ENCODE measurements at regions not wholly inside any gene's neighbourhood (a gene's known extent, or its start where the extent isn't known, plus 50 kb on each side); places are given as distances from the start of the nearest gene placed in this dataset.

DNA sequence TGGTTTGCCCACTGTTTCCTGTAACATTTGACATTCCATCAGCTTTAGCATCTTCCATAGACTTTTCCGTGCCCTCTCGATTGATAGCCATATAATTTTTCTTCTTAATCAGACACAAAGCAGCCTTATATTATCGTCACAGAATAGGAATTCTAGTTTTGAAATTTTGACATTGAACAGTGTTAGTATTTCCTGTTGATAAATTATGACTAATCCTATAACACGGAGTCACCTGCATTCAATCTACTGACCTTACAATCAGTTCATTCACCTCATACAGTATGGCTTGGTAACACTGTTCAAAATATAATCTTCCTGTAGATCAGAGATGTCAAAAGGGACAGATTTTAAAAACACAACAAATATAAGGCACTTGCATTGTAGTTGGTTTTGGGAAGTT lies 423.7 kb downstream of the C3orf38 start:
- DNase-seq (ENCODE audit: low read depth), result no peak

DNA sequence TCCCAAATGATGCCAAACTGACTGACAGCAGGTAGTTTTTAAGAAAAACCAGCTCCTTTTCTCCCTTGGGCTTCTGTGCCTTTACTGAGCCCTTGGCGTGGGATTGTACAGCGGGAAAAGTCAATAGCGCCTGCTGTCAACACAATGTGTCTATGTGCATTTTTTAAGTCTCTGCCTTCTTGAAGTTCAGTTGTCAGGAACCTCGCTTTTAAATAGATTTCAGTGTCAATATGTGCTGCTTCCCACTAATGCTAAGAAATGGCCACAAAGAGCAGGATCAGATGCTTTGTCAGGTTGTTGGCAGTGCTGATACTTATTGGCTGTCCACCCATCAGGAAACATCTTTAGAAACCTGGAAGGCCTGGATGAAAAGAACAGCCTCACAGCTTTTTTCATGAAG lies 424.4 kb downstream of the C3orf38 start:
- DNase-seq (ENCODE audit: low read depth), result no peak

DNA sequence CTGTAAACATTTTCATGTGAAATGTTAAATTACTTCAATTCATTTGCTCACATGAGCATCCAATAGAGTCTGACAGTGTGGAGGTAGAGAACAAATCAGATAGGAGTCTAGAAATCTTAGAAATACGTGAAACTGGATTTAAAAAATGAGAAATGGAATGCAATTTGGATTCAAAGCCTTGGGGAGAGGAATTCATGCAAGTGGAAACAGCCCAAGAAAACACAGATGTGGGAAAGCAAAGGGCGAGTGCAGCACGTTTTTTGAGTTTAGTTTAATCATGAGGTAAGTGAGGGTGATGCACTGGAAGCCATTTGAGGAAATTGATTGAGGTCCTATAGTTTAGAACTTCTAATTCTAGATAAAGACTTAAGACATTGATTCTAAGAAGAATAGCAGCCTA lies 434.7 kb downstream of the C3orf38 start:
- no peak for DNase-seq (ENCODE audit: low read depth)

DNA sequence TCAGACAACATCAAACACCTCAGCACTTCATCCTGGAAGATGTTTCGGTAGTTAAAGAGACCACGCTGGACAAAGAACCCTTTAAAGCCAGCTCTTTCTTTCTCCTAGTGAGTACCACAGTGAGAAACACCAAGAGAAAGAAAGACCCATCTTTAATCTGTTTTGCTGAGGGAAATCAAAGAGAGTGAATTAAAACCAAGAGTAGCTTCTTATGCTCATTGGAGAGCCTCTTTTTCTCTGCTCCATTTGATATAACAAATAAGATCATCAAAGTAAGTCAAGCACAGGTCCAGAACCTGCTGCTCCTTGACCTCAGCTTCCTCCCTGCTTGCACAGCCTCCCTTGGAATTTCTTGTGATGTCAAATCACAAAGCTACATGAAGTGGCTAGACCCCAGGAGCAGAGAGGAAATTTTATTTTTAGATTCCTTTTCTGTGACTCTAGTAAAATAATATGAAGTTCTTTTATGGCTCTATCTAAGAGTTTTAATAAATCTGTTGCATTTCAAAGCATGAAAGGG lies 436.4 kb downstream of the C3orf38 start:
- no peak for DNase-seq (ENCODE audit: low read depth)

DNA sequence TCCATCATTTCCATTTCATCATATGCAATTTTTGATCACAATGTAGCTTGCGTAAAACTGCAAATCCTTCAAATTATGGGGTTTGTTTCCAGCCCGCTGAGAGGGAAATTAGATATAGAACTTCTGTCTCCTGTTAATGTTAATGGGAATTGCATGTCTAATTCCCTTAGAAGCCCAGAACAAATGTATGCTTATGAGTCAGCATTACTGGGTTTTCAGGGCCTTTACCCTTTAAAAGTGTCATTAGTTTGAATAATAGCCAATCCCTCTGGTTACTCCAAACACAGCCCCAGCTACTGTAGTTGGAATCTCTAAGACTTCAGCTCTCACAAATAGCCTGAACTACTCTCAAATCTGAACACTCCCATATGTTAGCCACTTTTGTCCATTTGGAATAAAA lies 439.4 kb downstream of the C3orf38 start:
- no peak for DNase-seq (ENCODE audit: low read depth)

DNA sequence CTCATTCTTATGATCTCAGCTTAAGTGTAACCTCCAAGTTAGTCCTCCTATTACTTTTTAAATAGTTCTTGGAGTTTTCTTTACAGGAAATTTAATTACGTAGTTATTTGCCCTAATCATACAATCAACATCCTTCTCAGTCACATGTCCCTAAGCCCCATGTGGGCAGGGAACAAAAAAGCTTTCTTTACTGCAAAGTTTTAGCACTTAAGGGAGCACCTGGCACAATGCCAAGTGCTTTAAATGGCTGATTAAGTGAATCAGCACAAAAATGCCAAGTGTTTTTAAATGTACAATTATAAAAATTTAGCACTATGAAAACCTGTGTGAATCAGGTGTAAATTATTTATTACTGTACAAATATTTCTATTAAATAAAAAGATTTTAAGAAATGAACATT lies 445.3 kb downstream of the C3orf38 start:
- DNase-seq (ENCODE audit: low read depth), result no peak

DNA sequence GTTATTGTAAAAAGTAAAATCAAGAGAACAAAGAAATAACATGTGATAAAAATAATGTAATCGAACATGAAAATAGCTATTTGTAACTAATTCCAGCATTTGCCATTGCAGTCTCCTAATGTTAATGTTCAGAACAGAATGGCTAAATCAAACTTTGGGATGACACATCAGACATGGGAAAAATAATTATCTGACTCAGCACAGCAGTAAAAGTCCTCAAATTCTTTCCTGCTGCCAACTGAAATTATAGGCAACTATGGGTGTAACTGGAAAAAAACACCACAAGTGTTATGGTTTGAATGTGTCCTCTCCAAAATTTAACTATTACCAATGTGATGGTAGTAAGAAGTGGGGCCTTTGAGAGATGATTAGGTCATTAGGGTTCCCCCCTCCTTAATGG lies 446.7 kb downstream of the C3orf38 start:
- no peak for DNase-seq (ENCODE audit: low read depth)

DNA sequence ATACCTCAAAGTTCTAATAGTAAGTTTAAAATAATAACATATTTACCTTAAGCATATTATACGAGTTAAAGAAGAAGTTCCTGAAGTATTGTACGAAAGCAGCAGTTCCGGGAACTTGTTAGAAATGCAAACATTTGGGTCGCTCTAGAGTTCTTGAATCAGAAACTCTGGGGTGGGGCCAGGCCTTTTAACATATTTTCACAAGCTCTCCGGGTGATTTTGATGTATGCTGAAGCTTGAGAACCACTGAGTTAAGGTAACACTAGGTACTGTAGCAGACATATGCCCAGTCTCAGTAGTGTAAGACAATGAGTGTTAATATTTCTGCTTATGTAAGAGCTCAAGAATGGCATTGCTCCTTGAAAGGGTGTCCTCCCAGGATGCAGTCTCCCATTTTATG lies 461.1 kb downstream of the C3orf38 start:
- no peak for DNase-seq (ENCODE audit: low read depth)

DNA sequence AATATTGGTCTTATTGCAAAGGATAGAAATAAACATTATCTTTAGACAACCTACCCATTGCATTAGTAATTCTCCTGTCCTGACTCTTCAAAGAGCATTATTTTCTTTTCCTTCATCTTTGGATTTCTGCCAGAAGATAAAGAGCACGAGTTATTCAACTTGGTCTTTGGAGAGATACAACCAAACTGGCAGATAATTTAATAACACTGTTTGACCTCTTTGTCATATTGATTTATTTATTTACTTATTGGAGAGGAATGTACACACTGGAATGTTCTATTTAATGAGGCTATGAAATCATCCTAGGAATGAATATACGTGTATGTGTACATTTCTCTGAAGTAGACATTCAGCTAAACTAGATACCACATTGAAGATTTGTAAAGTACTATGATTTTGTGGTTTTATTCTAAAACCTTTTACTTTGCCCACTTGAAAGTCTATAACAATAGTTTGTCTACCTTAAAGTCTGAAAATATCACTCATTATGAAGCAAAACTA lies 462.1 kb downstream of the C3orf38 start:
- no peak for DNase-seq (ENCODE audit: low read depth)

DNA sequence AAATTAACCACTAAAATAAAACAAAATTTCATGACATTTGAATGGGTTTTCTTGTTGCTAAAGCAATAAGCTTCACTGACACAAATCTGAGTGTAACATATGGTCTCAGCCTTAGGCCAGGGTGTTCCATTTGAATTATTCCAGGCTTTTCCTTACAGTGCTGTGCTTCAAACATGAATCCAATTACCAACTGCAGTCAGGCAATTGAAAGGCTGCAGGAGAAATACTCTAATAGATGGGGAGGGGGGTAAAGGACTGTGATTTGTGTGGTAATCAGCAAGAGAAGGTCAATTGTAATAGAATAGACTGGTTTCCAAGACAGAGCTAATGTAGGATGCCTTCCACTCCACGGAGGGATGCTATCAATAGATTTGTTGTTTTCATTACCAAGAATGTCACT lies 466.7 kb downstream of the C3orf38 start:
- no peak for DNase-seq (ENCODE audit: low read depth)

DNA sequence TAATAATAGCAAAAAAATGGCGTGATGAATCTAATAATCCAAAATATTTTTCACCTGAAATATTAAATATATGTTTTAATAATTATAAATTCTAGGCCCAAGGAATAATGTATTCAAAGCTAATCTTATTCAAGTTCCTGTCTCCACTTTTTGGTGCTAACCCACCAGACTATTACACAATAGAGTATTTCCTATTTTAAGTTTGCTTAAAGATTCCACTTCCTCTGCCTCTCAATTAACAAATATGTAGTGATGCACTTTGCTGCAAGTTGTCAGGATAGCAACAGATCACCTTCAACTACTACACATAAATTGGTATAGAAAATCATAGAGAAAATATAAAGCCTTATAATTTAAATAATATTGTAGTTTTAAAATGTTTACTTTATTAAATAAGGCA lies 467.5 kb downstream of the C3orf38 start:
- DNase-seq (ENCODE audit: low read depth), result no peak

DNA sequence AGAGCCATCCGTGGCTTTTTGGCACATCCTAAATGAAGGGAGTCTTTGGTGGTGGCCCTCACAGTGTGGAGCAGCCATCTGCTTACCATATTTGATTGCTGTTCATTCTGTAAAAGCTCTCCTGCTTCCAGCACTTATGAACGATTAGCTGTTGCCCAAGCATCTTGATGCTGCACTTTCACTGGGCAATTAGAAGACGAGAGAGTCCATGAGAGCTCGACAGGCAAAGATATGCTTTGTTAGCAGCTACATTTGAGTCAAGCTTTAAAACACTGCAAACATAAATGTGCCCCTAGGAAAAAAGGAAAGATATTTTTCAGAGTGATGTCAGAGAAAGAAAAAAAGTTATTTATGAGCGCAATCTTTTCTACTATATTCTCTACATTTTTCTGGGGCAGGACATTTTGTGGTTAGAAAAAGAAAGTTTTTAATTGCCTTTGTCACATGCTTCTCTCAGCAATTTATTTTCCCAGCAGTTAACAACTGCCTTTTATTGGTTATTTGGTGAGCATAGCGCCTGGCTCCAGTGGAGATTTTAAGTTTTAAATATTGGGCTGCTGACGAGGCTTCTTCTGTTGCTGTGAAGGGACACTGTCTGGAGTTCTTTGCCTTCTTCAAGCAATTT lies 468.4 kb downstream of the C3orf38 start:
- no peak for DNase-seq (ENCODE audit: low read depth)

DNA sequence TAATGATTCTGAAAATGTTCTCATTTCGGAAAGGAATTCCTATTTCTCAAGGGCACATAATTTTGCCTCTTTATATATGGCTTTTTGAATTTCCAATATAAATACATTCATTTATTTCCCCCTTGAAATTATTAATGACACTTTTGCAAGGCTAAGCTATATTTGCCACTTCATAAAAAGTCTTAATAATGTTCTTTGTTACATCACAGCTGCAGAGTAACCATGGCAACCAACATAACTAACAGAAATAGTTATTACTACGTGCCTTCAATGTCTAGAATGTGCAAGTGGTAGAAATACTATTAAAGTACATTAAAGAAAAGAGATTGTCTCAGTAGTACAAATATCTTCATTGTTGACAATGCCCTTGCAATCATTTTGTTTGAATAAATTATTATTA lies 471.8 kb downstream of the C3orf38 start:
- DNase-seq (ENCODE audit: low read depth), result no peak

DNA sequence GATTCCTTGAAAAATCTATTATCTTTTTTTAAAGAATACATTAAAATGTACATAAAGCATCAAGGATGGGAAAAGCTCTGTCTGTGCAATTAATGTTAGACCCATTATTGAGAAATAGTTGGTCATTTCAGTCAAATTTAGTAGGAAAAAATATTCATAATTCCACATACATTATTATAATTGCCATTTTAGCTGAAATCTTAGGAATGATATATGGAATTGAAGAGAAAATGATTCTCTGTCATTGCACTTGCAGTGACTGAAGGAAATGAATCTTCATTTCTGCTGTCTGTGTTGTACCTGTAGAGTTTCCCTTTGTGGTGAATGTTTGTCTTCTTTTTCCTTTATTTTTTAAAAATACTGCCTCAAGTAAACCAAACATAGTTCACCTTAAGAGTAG lies 473.9 kb downstream of the C3orf38 start:
- DNase-seq (ENCODE audit: low read depth), result no peak

DNA sequence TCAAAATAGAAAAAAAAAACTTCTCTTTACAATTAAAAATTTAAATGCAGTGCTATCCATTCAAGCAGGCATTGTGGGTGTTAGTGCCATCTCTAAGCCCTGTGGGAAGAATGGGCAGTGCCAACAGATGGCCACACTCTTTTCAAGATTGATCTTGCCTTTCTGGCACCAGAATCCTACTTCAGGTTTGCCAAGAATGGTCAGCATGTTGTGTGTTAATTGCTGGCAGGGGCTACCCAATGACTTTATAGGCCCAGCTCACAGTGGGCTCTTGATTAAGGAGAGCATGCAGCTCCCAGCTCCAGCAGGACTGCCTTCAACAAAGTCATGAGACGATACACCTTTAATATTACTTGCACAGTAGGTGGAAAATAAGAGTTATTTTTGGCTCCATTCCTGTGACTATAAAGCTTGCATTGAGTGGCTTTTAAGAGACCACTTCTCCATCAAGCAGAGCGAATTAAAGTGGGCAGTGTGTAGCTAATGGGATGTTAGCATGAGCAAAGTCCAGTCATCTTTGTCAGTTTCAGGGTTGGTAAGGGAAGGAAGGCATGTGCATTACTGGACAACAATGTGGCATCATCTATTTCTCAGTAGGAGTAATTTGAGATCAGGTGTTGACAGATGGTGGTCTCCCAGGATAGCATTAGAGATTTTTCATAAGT lies 476.8 kb downstream of the C3orf38 start:
- DNase-seq (ENCODE audit: low read depth), result no peak

DNA sequence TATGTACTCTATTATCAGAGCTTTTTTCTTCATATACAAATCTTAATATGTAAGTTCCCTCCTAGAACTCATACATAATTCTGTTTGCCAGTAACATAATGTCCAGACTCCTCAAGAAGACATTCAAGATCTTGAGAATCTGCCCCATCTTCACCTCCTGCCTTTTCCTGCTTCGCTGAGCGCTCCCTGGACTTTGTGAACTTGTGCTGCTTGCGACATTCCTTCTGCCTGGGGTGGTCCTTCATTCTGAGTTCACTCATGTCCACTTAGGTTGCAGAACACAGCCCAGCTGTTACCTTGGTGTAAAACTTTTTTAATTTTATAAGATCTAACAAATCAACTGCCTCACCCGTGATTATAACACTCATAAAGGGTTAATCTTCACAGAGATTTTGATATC lies 478.5 kb upstream of the EPHA3 start:
- DNase-seq (ENCODE audit: low read depth), result no peak

DNA sequence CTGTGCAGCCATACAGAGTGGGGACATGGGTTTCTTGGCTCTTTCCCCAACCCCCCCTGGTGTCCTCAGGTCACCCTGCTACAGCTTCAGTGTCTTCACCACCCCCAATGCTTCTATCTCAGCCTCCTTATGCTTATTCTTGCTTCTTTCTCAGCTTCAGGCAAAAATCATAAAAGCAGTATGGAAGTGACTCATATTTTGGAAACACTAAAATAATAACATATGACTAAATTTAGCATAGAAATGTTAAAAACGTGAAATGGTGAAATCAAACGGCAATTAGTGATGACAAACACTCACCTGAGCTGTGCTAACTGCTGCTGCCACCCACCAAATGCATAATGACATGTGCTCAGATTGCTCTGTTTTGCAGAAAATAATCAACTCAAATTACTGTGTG lies 475.2 kb upstream of the EPHA3 start:
- DNase-seq (ENCODE audit: low read depth), result no peak

DNA sequence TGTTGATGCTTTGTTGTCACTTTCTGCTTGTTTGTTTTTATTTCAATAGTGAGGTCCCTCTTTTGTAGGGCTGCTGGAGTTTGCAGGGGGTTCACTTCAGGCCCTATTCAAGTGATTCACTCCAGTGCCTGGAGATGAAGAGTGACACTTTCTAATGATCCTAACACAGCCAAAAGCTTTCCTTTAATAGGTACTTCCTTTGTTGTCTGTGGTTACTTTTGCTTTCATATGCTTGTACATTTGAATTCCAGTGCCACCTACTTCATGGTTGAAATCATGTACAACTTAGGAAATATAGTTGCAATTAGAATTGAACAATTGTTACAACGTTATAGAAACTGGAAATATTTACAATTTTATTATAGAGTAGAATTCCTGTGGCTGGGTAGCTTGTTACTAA lies 466.8 kb upstream of the EPHA3 start:
- DNase-seq (ENCODE audit: low read depth), result no peak

DNA sequence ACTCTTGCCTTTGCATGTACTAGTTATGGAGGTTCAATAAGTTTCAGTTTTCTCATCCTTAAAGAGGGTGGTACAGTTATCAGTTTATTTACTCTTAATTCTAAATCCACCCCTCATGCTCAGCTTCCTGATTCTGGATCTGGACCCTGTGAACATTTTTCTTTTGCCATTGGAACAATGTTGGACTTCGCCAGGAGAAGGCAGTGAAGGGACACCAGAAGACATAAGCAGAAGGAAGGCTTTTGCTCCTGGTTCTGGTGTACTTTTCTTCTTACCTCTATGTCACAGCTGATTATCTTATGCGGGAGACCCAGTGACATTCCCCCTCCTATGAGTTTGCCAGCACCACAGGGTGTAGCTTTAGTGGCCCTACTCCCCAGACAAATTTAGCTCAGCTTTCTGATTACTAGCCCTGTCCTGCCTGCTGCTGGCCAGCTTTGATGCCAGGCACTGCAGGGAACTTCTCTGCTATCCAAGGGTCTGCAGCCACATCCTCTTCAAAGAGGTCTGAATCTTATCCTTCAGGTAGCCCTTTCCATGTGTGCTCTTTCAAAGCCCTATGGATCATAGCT lies 466.3 kb upstream of the EPHA3 start:
- DNase-seq (ENCODE audit: low read depth), result no peak

DNA sequence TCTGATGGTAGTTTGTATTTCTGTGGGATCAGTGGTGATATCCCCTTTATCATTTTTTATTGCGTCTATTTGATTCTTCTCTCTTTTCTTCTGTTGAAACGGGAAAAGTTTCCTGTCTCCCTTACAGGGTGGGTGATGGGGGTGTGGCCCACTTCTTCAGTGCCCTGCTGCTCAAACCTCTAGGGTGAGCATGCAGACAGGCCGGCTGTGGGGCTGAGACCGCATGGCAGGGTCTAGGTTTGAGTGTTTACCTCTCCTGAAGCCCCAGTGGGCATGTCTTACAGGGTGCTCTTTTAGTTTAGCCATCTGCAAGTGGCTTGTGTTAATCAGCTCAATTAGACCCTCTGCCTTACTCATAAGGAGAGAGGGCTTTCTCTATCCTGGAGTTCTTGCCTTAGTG lies 450.0 kb upstream of the EPHA3 start:
- no peak for DNase-seq (ENCODE audit: low read depth)

DNA sequence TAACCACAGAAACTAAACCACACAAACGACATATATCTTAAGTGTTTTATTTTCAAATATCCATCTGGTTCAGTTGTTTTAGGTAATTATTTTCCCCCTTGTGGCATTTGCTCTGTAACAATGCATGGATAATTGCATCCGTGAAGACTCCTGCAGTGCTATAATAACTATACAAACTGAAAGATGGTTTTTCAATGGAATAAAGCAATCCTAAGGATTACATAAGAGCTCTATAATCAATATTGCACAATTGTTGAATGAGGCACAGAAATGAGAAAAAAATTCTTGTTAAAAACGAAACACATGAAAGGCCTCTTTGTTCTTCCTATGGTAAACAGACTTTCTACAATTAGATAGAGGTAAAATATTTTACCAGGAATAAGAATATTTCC lies 446.0 kb upstream of the EPHA3 start:
- DNase-seq (ENCODE audit: low read depth), result no peak

DNA sequence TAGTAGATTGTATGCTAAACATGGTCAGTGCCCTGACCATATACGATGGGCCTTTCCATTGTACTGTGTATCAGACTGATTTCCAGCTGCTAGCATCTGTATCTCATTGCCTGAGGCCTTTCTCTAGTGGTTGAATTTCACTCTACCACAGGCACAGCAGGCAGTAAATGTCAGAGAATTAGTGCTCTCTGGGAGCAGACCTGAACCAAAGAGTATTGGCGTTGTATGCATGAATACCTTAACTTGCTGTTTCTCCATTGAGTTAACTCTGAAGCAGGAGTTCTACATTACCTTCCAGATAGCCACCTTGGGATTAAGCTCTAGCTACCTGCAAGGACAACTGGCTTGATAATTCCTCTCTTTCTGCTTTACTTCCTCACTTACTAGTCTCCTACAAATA lies 439.2 kb upstream of the EPHA3 start:
- no peak for DNase-seq (ENCODE audit: low read depth)

DNA sequence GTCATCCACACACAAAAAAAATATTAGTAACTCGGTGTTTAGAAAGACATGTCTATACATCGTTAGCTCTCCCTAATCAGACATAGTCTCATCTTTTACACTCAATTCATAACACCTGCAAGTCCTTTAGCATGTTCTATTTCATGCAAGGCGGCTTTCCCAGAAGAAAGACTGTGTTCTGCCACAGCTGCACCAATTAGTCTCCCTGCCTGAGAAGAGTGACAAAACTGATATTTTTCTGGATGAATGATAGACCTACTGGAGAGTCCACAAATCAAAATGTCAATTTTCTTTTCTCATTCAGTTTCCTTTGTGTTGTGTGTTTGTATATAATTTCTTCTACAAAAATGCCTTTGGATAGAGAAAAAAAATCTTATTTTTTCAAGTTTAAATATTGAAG lies 435.8 kb upstream of the EPHA3 start:
- no peak for DNase-seq (ENCODE audit: low read depth)

Measured in Daoy (cell line).